GM21390 (cell line): ENCODE measurements at regions not wholly inside any gene's neighbourhood (a gene's known extent, or its start where the extent isn't known, plus 50 kb on each side); places are given as distances from the start of the nearest gene placed in this dataset.

Source experiments
- ATAC-seq: cut with Tn5 transposase; IDR thresholded peaks from one replicate; pipeline ENCODE4 v1.9.1; 2021; ENCODE audit not compliant: unreplicated experiment

DNA sequence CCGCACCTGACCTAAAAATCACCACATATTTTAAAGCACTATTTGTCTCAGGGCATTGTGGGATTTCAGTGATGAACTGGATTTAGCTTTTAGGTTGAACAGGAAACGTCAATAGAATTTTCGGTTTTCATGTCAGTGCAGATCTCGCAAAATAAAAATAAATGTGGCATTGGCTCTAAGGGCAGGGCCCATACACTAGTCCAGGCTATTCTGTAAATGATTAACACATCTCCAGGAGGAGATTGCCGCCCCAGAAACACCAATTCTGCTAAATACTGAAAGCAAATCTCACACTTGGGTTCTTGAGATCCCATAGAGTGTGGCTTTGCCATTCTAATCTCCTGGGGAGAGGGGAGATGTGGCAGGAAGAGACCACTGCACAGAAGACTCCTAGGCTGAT lies 1494.0 kb upstream of the TMEM132C start:
- no peak for ATAC-seq

DNA sequence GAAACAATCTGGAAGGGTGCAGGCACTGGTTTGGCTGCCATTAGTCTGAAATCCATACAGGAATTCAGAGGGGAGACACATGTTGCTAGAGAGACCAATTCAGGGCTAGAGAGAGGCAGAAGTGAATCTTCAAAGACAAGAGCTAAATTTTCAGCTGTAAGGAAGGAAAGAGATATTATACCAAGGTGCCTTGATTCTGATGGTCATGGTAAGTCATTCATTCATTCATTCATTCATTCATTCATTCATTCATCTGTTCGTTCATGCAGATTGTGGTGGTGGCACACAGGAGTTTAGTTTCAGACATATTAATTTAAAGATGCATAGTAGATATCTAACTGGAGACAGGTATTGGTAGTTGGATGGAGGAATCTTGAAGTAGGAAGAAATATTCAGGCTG lies 1493.5 kb upstream of the TMEM132C start:
- ATAC-seq = no peak

DNA sequence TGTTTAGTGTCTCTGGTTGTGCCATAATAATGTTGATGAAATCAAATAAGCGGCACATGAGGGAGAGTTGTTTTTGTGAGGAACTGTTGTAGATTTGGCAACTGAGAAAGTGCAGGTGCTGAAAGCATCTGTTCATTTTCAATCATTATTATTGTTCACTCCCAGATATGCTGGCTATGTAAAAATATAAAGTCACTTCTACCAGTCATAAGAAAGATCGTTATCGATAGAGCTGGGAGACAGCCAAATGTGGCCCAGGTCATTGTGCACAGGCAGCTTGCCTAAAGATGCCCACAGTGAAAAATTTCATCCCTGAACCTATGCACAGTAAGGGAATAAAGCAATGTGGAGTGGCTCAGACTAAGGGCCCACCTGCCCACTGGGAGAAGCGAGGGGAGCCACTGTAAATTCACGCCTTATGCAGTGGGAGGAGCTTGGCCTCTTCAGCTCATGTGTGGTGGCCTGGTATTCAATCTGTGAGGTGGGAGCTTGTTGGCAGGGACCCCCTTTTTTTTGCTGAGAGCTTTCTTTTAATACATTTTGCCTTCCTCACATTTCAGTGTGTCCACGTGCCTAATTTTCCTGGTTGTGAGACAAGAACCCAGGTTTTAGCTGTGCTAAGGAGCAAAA lies 1490.8 kb upstream of the TMEM132C start:
- no peak for ATAC-seq

DNA sequence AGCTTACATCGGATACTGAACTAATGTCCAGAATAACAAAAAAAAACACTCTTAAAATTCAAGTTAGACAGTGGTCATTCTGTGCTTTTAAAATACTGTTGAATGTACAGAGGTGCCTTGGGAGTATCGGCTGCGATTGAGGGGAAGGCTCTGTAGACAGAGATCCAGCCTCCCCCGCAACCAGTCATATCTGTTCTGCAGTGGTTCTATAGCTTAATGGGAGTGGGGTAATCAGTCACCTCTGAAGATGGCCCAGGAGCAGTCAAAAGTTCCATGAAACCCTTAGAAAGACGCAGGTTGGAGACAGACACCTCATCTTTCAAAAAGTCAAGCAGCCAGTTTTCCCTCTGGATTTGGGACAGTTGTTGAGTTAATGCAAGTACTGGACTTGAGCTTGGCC lies 1486.6 kb upstream of the TMEM132C start:
- no peak for ATAC-seq

DNA sequence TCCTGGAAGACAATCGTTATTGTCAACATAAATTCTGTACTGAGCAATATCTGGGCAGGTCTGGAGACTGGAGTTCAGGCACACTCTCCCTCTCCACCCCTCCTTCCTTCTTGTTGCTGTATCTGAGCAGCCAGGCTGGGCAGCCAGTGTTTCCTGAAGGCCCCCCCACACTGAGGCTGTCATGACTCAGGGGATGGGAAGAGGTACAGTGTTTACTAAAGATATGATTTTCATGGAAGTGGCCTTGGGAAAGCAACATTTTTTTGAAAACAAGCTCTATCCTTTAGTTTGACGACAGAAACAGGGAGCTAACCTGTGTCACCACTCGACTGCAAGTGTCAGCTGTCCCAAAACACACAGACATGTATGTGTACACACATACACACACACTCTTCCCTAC lies 1485.4 kb upstream of the TMEM132C start:
- ATAC-seq = no peak

DNA sequence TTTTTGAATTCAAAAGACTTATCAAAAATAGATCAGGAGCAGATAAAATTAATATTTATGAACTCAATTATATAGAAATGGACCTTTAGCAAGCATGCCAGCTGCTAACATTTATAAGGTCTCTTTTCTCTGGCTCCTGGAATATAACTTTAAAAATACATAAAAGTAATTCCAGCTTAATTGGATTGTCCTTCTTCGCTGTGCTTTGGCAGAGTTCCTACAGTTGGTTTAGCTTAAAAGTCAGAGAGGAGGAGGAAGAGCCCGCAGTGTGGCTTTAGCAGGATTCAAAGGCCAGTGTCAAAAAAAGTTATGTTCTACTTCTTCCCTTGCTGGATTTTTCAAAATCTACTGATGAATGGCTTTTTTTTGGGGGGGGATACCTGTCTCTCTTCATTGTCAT lies 1484.9 kb upstream of the TMEM132C start:
- ATAC-seq = no peak

DNA sequence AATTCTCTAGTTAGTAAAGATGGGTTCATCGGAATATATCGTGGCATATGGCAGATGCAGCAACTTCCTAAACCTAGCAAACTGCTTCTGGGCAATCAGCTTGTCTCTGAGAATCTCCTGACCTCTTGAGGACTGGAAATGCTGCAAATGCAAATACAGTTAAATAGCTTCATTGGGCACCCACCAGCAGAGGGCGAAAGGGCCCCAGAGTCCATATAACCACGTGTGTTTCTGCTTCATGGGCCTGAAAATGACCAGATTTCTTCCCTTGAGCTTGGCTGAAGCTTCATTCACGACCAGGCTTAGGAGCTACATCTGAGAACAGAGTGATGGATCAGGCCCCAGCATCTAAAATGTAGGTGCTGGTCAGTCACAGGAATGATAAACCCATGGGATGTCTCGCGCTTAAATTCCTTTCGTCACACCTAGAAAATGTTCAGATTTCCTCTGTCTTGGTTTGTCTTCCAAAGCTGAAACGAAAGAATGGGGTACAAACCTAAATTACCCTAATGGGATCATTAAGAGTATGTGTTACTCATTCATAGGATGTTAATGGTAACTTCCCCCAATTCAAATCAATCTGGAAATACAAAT lies 1482.5 kb upstream of the TMEM132C start:
- no peak for ATAC-seq

DNA sequence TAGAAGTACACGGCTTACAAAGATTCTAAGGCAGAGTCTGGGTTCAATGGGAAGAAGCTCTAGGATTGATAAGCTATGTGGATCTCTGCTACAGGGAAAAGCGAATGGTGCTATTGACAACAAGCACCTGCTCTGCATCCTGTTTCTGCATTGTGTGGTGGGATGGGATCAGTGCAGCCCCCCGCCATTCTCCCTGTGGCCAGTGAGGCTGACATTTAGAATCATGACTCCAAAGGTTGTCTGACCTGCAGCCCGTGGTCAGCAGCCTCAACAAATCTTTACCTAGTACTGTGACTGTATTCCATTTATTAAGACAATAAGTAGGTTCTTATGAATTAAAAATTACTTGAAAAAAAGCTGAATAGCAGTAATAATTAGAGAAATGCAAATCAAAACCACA lies 1477.0 kb upstream of the TMEM132C start:
- no peak for ATAC-seq

DNA sequence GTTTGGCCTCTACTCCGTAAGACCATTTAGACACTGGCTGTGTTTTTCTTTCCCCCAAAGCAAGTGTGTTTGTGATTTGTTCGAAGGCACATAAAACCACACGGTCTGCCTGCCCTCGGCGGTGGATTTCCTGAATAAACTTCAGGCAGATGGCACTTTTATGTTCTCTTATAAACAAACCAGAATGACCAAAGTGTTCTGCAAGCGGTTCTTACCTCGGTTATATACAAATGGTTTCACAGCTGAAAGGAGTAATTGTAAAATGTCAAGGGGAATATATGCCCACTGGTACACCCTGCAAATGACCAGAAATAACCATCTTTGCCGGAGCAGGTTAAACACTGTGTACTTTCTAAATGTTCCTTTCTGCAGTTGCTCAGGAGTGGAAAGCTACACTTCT lies 1475.8 kb upstream of the TMEM132C start:
- ATAC-seq = no peak

DNA sequence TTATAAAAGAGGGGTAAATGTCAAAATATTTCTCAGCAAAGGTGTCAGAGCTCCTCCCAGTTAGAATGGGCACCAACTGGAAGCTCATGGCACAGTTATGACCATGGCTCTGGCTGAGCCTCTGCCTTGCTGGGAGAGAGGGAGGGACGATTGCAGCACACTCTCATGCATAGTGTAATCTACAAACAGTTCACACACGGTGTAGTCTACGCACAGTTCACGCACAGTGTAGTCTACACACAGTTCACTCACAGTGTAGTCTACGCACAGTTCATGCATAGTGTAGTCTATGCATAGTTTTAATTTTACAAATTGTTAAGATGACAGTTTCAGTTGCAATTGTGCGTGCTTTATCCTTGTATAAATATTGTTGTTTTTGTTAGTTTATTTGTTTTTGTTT lies 1474.6 kb upstream of the TMEM132C start:
- ATAC-seq = no peak

DNA sequence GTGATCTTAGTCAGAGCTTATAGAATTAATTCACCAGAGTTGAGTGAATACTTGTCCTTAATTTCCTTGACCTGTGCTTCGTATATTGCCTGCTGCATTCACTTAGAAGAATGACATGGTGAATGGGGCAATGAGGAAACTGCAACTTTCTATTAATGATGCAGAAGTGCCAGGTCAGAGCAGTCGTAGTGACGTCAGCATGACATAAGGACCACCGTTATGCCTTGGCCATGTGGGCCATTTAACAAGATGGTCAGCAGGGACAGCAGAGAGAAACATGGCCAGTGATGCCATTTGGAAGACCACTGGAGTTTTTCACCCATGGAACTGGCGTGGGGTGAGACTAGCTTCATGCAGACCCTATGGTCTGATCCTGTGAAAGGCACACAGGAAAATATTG lies 1469.4 kb upstream of the TMEM132C start:
- no peak for ATAC-seq

DNA sequence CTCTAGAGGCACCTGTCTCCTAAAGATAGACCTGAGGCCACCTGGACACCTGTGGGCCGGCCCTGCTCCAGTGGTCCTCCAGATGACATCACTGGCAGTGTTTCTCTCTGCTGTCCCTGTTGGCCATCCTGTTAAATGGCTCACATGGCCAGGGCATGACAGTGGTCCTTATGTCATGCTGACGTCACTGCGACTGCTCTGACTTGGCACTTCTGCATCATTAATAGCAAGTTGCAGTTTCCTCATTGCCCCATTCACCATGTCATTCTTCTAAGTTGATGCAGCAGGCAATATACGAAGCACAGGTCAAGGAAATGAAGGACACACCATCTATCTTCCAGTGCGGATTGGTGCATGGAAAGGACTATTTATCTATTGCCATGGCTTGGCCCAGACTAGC lies 1468.5 kb upstream of the TMEM132C start:
- no peak for ATAC-seq

DNA sequence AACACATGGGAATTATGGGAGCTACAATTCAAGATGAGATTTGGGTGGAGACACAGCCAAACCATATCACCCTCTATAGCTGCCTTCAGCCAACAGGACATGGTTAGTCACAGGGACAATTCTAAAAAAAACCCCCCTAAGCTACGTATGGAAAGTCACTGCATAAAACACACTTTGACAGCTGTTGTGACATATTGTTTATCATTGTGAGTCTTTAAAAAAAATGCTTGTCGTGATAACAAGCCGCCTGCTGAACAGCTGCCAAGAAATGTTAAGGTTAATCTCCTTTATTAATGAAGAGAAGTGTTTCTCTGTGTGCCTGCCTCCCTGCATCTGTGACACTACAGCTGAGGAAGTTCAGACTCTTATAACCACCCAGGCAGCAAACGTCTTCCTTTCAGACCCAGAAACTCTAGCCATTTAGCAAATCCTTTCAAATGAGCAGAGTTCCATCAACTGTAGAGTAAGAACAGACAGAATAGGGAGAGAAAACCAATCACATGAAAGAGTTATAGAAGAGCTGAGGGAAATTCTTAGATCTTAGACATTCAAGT lies 1459.6 kb upstream of the TMEM132C start:
- no peak for ATAC-seq

DNA sequence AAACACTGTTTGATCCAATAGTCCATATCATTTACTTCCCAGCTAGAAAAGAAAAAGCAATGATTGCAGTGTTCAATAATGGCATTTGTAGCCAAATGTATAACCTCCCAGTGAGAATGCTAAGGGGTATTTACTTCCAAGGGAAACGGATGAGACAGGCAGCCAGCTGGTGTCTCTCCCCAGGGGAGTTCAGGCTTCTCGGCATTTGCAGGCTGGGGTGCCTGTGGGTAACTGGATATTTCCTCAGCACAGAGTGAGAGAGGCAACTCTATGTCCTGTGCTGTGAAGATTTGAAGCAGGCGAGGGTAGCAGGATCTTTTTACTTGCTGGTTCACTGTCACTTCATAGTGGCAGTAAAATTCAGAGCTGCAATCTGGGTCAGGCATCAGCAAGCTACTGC lies 1455.6 kb upstream of the TMEM132C start:
- ATAC-seq = no peak

DNA sequence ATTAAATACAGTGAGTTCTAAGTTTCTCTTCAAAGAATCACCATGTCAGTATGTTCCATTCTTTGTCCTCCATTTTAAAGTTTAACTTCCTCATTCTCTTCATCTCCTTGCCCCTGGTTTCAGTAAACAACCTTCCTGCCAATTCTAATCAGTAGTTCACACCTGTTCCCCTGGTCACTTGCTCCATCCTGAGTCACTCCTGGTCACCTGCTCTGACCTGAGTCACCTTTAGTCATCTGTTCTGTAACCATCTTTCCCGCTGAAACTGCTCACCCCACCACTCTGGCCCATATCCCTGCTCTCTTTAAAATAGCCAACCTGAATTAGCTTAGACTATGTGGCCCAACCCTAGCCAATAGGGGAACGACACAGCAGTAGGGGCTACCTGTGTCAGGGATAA lies 1447.4 kb upstream of the TMEM132C start:
- ATAC-seq = no peak

DNA sequence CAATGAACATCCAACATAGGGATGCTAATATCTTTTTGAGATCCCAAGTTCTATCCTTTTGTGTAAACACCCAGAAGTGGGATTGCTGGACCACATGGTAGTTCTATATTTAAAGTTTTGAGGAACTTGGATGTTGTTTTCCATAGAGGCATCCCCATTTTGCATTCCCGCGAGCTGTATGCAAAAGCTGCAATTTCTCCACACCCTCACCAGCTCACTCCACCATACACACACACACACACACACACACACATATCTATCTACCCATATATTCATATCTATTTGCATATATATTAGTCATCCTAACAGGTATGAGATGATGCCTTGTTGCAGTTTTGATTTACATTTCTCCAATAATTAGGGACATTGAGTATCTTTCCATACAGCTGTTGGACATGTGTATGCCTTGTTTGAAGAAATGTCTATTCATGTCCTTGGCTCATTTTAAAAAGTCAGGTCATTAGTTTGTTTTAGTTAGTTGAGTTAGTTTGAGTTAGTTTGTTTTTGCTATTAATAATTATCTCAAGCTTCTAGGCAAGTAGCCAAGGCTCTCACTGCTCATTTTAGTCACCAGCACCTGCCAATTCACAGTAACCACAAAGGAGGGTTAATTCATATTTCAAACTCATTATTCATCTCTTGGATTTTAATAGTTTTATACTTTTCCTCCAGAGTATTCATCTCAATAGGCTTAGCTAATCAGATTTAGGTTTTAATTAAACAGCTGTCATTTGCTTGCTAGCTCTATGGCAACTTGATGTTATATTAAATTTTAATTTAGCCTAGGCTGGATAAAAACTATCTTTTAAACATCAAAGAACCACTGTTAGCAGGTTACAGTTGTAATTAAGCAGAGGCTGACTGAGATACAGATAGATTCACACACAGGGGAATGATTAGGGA lies 1435.9 kb upstream of the TMEM132C start:
- no peak for ATAC-seq

DNA sequence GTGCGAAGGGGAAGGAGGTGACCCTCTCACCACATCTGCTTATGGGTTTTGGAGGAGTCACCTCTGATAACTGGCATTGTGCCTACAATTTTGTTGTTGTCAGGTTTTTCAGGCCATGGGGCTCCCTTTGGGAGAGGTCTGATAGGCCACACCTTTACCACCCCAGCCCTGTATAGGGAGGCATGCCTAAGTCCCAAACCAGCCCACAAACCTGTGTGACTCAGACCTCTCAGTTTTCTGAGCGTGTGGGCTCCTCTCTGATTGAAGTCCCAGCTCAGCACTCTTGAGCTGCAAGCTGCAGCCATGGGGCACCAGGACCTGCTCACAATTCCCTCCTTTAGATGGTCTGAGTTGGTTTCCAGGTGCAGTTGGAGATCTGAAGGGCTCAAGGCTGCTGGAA lies 1429.3 kb upstream of the TMEM132C start:
- no peak for ATAC-seq

DNA sequence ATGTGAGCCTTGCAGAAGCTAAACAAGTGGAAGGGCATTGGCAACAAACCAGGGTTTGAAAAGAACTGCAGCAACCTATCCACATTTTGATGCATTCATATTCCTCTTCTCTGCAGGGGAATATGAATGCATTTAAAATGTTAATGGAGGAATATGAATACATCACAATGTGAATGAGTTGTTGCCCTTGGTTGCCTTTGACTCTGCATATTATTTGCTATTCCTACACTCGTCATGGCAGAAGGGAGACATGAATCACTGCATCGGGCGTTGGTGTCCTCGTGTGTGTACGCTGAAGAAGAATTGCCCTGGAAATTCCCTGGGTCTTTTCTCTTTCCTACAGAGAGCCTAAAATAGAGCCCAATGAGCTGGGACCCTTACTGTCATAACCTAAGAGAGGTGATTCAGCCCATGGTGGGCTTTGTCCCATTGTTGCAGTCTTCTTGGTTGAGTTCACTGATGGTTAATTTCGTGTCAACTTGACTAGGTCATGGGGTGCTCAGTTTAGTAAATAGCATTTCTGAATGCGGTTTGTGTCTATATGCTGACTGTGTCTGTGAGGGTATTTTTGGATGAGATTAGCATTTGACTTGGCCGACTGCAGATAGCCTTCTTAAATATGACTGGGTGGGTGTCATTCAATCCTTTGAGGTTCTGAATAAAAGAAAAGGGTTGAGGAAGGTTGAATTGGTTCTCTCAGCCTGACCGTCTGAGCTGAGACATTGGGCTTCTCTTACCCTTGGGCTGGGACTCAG lies 1422.9 kb upstream of the TMEM132C start:
- ATAC-seq = no peak

DNA sequence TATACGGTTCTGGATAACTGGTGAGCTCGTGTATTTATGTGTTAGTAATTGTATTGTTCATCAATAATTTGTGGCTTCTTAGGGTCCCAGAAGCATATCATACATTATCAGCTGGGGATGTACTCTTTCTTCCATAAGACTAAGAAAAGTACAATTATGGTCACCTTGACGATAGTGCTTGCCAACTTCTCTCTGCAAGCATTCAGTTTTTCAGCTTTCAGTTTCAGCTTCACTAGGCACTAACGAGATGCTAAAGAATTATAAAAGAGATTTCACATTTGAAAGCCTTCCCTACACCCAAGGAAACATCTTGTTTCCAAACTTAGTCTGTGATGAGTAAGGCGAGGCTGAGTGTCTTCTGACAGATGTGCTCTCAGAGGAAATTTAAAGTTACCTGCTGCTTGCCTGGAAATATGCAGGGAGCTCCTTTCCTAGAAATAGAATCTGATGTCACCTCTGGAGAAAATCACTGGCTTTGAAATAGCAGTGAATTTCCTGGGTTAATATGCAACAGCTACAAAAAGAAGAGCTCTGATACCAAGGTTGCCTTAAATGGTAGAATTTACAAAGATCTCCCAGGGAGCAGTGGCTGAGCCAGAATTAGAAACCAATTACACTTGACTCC lies 1419.9 kb upstream of the TMEM132C start:
- no peak for ATAC-seq

DNA sequence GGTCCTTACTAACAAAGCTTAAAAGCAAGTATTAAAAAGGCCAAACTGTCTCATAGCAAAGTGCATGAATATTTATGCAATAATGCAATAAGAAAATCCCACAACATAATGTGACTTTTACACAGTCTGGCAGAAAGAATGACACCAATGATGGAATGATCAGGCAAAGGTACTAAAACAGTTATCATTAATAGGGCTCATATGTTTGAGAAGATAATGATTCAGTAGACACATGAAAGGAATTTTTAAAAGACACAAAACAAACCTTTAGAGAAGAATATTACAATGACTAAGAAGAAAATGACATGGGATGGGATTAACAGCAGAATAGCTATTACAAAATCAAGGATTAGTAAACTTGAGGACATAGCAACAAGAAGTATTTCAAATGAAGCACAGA lies 1411.2 kb upstream of the TMEM132C start:
- no peak for ATAC-seq

DNA sequence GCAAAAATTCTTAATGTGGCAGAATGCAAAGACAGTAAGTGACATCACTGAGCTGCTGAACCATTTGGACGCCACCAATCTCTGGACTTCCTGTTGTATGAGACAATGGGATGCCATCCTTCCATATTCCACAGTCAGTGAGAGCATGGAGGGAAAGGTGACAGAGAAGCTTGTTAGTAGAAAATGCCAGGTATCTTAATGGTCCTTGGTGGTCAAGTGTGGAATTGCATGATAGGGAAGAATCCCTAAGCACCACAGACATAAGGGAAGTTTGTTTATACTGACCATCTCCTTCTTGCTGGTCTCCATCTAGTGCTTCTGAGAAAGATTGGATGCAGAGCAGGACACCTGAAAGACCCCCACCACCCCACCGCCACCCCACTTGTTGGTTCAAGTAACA lies 1410.0 kb upstream of the TMEM132C start:
- no peak for ATAC-seq
